HEK293 (cell line): ENCODE measurements at regions not wholly inside any gene's neighbourhood (a gene's known extent, or its start where the extent isn't known, plus 50 kb on each side); places are given as distances from the start of the nearest gene placed in this dataset.

Experiments used
- CTCF ChIA-PET: fragments of 350-600 bp; formaldehyde crosslinking; extraction: SDS; loops from one replicate; lab custom pipeline; 2021; ENCODE audit warnings: antibody characterized with exemption; lab: Yijun Ruan, JAX
- POLR2A ChIA-PET: fragments of 300-600 bp; formaldehyde crosslinking; extraction: SDS; loops from one replicate; lab custom pipeline; 2020; ENCODE audit warnings: antibody characterized with exemption, inconsistent platforms; lab: Yijun Ruan, JAX
- H3K27ac ChIP-seq: fragments of 200-500 bp; sonication (Bioruptor generic); 2 replicates; pipeline ENCODE4 v1.5.1; 2014; ENCODE audit warnings: low read depth, low read length, control low read depth, inconsistent platforms; ENCODE audit errors: extremely low read depth
- H3K36me3 ChIP-seq, 2 experiments: fragments of 200-500 bp in 1 of 2; sonication (Bioruptor generic) in 1 of 2; 1 replicate in 1 of 2; 2 replicates in 1 of 2; pipeline ENCODE4 v1.5.1; 2014 to 2017; ENCODE audit warnings: inconsistent platforms in 2 of 2, low read length in 2 of 2; ENCODE audit not compliant: control insufficient read depth in 2 of 2, insufficient read depth in 1 of 2
- H3K4me1 ChIP-seq: fragments of 200-500 bp; sonication (Bioruptor generic); 2 replicates; pipeline ENCODE4 v1.5.1; 2014; ENCODE audit warnings: mild to moderate bottlenecking, low read length, inconsistent platforms; ENCODE audit not compliant: control insufficient read depth, insufficient read depth
- H3K4me3 ChIP-seq: 2 replicates; pipeline ENCODE4 v1.5.1; 2011; ENCODE audit warnings: low read depth, mild to moderate bottlenecking, control low read depth, low read length, moderate library complexity
- H3K9me3 ChIP-seq: fragments of 200-500 bp; sonication (Bioruptor generic); 2 replicates; pipeline ENCODE4 v1.5.1; 2014; ENCODE audit warnings: low read depth, low read length, inconsistent platforms; ENCODE audit not compliant: control insufficient read depth, insufficient read depth
- HOXC10 ChIP-seq: sonication (generic); formaldehyde crosslinking; IDR thresholded peaks from 2 replicates; pipeline ENCODE4 v1.8.1; 2023; ENCODE audit warnings: mild to moderate bottlenecking, missing genetic modification reagents
- KLF10 ChIP-seq: fragments of 450-650 bp; IDR thresholded peaks from 2 replicates; pipeline ENCODE4 v1.5.1; 2018; ENCODE audit warnings: missing biosample characterization, mild to moderate bottlenecking, missing genetic modification characterization
- PRDM2 ChIP-seq: fragments of 450-650 bp; formaldehyde crosslinking; IDR thresholded peaks from 2 replicates; pipeline ENCODE4 v1.5.1; 2016; ENCODE audit warnings: missing biosample characterization, missing genetic modification characterization, borderline replicate concordance
- SCRT1 ChIP-seq: fragments of 450-650 bp; formaldehyde crosslinking; IDR thresholded peaks from 2 replicates; pipeline ENCODE4 v1.5.1; 2016; ENCODE audit warnings: missing biosample characterization, missing genetic modification characterization, borderline replicate concordance
- SCRT2 ChIP-seq: fragments of 450-650 bp; formaldehyde crosslinking; IDR thresholded peaks from 2 replicates; pipeline ENCODE4 v1.5.1; 2016; ENCODE audit warnings: missing biosample characterization, missing genetic modification characterization
- SP2 ChIP-seq: fragments of 450-650 bp; formaldehyde crosslinking; IDR thresholded peaks from 2 replicates; pipeline ENCODE4 v1.5.1; 2016; ENCODE audit warnings: missing biosample characterization, missing genetic modification characterization
- SP7 ChIP-seq: fragments of 450-650 bp; formaldehyde crosslinking; IDR thresholded peaks from 2 replicates; pipeline ENCODE4 v1.5.1; 2016; ENCODE audit warnings: missing biosample characterization, missing genetic modification characterization
- TSHZ1 ChIP-seq: fragments of 450-650 bp; formaldehyde crosslinking; IDR thresholded peaks from 2 replicates; pipeline ENCODE4 v1.5.1; 2016; ENCODE audit warnings: missing biosample characterization, missing genetic modification characterization, borderline replicate concordance
- ZBTB7A ChIP-seq: fragments of 450-650 bp; formaldehyde crosslinking; IDR thresholded peaks from 2 replicates; pipeline ENCODE4 v1.5.1; 2016; ENCODE audit warnings: low read depth, missing biosample characterization, missing genetic modification characterization
- ZFHX2 ChIP-seq: fragments of 450-650 bp; formaldehyde crosslinking; conservative IDR thresholded peaks from 2 replicates; pipeline ENCODE4 v1.5.1; 2016; ENCODE audit warnings: missing biosample characterization, missing genetic modification characterization
- ZNF175 ChIP-seq: fragments of 450-650 bp; formaldehyde crosslinking; IDR thresholded peaks from 2 replicates; pipeline ENCODE4 v1.5.1; 2016; ENCODE audit warnings: missing biosample characterization, missing genetic modification characterization
- ZNF324 ChIP-seq: fragments of 450-650 bp; formaldehyde crosslinking; IDR thresholded peaks from 2 replicates; pipeline ENCODE4 v1.5.1; 2016; ENCODE audit warnings: missing biosample characterization, missing genetic modification characterization
- ZNF473 ChIP-seq: fragments of 450-650 bp; formaldehyde crosslinking; IDR thresholded peaks from 2 replicates; pipeline ENCODE4 v1.5.1; 2017; ENCODE audit warnings: missing biosample characterization, missing genetic modification characterization
- ZNF514 ChIP-seq: fragments of 450-650 bp; formaldehyde crosslinking; IDR thresholded peaks from 2 replicates; pipeline ENCODE4 v1.5.1; 2016; ENCODE audit warnings: missing biosample characterization, missing genetic modification characterization
- ZNF529 ChIP-seq: fragments of 450-650 bp; formaldehyde crosslinking; IDR thresholded peaks from 2 replicates; pipeline ENCODE4 v1.5.1; 2017; ENCODE audit warnings: missing genetic modification characterization, missing biosample characterization; ENCODE audit not compliant: insufficient replicate concordance
- ZNF555 ChIP-seq: fragments of 450-650 bp; formaldehyde crosslinking; conservative IDR thresholded peaks from 2 replicates; pipeline ENCODE4 v1.5.1; 2017; ENCODE audit warnings: missing biosample characterization, mild to moderate bottlenecking, missing genetic modification characterization, inconsistent platforms
- ZNF664 ChIP-seq: fragments of 450-650 bp; formaldehyde crosslinking; IDR thresholded peaks from 2 replicates; pipeline ENCODE4 v1.5.1; 2016; ENCODE audit warnings: missing biosample characterization, missing genetic modification characterization
- ZNF747 ChIP-seq: fragments of 450-650 bp; formaldehyde crosslinking; IDR thresholded peaks from 2 replicates; pipeline ENCODE4 v1.5.1; 2016; ENCODE audit warnings: missing biosample characterization, missing genetic modification characterization
- TF ChIP-seq, protein P1 (sequence below): fragments of 450-650 bp; formaldehyde crosslinking; IDR thresholded peaks from 2 replicates; pipeline ENCODE4 v1.5.1; 2016; ENCODE audit warnings: missing biosample characterization, missing genetic modification characterization
- TF ChIP-seq, protein P2 (sequence below): fragments of 450-650 bp; formaldehyde crosslinking; IDR thresholded peaks from 2 replicates; pipeline ENCODE4 v1.5.0; 2017; ENCODE audit warnings: missing biosample characterization, missing genetic modification characterization, borderline replicate concordance

DNA sequence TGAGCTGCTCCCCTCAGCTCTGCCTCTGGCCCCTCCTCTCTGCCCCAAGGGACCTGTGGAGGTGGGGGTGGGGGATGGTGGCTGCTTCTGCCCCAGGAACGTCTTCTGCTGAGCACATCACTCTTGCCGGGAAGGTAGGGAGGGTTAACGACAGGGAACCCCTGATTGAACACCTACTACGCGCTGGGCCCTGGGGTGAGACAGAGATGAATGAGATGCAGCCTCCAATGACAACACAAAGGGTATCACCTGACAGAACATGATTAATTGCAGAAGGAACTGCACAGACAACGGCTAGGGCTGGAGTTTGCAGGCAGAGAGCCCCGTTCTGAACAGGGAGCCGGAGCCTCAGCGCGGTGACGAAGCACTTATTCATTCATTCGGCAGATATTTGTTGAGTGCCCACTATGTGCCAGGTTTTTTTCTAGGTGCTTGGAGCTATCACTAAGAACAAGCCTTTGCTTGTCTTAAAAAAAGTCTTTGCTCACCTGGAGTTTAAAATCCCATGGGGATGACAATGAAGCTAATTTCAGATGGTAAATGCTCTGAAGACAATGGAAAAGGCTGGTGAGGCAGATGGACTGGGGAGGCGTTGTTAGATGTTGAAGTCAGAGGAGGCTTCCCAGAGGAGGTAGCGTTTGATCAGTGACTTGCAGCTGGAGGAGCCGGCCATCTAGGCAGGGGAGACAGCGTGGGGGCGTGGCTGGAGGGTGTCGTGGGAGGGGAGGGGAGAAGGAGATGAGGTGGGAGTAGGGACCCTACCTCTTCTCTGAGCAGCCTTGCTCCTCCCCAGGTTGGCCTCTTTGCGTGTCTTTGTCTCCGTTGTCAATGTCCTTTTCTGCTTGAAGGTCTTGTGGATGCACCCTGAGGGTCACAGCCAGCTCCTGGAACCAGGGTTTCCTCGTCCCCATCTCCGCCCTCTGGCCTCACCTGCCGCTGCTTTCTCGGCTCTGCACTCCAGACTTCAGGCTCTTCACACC is 103.1 kb upstream of the CSF3R start (continued):
- TF ChIP-seq SP7 (tag by site-specific recombination): no peak
- no peak for TF ChIP-seq ZNF747 (tag by site-specific recombination)
- peak; percentile 65 for TF ChIP-seq ZFHX2
- TF ChIP-seq TSHZ1: no peak
- no peak for TF ChIP-seq ZNF529 (tag by site-specific recombination)
- 0 out of 2 replicates have a peak, but pooled peaks have one; percentile 23 for TF ChIP-seq SCRT1
- TF ChIP-seq ZNF175 (tag by site-specific recombination): no peak
- peak; percentile 48 for TF ChIP-seq SP2 (tag by site-specific recombination)
- no peak for TF ChIP-seq ZBTB7A (tag by site-specific recombination)
- TF ChIP-seq SCRT2 (tag by site-specific recombination): peak; percentile 65
- TF ChIP-seq HOXC10 (CRISPR knock-in tag): no peak
- TF ChIP-seq, protein P1, sequence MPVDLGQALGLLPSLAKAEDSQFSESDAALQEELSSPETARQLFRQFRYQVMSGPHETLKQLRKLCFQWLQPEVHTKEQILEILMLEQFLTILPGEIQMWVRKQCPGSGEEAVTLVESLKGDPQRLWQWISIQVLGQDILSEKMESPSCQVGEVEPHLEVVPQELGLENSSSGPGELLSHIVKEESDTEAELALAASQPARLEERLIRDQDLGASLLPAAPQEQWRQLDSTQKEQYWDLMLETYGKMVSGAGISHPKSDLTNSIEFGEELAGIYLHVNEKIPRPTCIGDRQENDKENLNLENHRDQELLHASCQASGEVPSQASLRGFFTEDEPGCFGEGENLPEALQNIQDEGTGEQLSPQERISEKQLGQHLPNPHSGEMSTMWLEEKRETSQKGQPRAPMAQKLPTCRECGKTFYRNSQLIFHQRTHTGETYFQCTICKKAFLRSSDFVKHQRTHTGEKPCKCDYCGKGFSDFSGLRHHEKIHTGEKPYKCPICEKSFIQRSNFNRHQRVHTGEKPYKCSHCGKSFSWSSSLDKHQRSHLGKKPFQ: no peak

DNA sequence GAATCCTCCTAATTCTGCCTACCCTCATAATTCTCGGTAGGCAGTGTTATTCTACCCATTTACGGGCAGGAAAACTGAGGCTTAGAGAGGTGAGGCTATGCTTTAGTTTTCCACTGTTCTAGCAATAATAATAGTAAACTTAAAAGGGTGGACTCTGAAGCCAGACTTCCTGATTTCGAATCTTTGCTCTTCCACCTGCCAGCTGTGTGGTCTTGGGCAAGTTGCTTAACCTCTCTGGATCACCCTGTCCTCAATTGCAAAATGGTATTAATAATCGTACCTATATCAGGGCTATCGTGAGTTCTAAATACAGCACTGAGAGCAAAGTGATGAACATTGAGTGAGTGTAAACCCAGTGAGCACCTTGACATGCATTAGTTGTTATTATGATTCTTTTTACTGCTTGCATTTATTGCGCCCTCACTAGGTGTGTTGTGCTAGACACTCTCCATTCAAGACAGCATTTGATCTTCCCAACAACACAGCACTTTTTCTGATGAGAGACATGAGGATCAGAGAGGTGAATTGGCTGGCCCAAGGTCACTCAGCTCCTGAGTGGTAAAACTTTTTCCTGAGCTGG is 102.3 kb upstream of the CSF3R start:
- no peak overlapping the region for H3K4me3 ChIP-seq
- no peaks in the 10 kb centered on the region for H3K36me3 ChIP-seq
- POLR2A ChIA-PET: no interaction called here
- H3K4me1 ChIP-seq: no peaks in the 10 kb centered on the region
- CTCF ChIA-PET: interaction anchor here (0.6 to 1.7 kb wide), 7 partner anchors 9 to 612 kb away, joined by 3 to 15 read pairs (median 3); no protein-coding TSS in a partner anchor
- no peaks in the 10 kb centered on the region for H3K9me3 ChIP-seq
- H3K27ac ChIP-seq: no peak overlapping the region
- TF ChIP-seq KLF10 (tag by site-specific recombination): no peak
- no peak for TF ChIP-seq ZNF555 (tag by site-specific recombination)
- TF ChIP-seq ZNF324: no peak
- no peak for TF ChIP-seq ZNF664 (tag by site-specific recombination)
- TF ChIP-seq ZNF473: no peak
- TF ChIP-seq, protein P2, sequence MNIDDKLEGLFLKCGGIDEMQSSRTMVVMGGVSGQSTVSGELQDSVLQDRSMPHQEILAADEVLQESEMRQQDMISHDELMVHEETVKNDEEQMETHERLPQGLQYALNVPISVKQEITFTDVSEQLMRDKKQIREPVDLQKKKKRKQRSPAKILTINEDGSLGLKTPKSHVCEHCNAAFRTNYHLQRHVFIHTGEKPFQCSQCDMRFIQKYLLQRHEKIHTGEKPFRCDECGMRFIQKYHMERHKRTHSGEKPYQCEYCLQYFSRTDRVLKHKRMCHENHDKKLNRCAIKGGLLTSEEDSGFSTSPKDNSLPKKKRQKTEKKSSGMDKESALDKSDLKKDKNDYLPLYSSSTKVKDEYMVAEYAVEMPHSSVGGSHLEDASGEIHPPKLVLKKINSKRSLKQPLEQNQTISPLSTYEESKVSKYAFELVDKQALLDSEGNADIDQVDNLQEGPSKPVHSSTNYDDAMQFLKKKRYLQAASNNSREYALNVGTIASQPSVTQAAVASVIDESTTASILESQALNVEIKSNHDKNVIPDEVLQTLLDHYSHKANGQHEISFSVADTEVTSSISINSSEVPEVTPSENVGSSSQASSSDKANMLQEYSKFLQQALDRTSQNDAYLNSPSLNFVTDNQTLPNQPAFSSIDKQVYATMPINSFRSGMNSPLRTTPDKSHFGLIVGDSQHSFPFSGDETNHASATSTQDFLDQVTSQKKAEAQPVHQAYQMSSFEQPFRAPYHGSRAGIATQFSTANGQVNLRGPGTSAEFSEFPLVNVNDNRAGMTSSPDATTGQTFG (tag by site-specific recombination): no peak
- TF ChIP-seq SP7 (tag by site-specific recombination): no peak
- TF ChIP-seq PRDM2 (tag by site-specific recombination): no peak
- no peak for TF ChIP-seq ZNF514 (tag by site-specific recombination)
